ENCODE measurements at regions not wholly inside any gene's neighbourhood (a gene's known extent, or its start where the extent isn't known, plus 50 kb on each side); places are given as distances from the start of the nearest gene placed in this dataset.

- Histone ChIP-seq H2BK20ac (ENCODE audit: low read length) (no peak overlapping the region), H3K79me1 (ENCODE audit: low read depth, low read length) (no peaks in the 10 kb centered on the region), H2BK15ac (ENCODE audit: low read length) (no peak overlapping the region), H3K36me3 (ENCODE audit: control insufficient read depth in 2 of 4, insufficient read depth in 4 of 4, low read length in 3 of 4) (no peaks in the 10 kb centered on the region), H3K14ac (ENCODE audit: insufficient read length) (no peak overlapping the region), H3K4me2 (ENCODE audit: insufficient read depth in 1 of 2, low read depth in 2 of 2, low read length in 2 of 2) (no peak overlapping the region), H3K9ac (replicated peaks in 1 of 4; ENCODE audit: extremely low read depth in 1 of 4, low read depth in 3 of 4, low read length in 3 of 4) (no peak overlapping the region), H4K20me1 (replicated peaks in 1 of 2; ENCODE audit: control insufficient read depth in 1 of 2, insufficient read depth in 2 of 2, low read length in 2 of 2) (no peaks in the 10 kb centered on the region), H3K23ac (ENCODE audit: insufficient read length) (no peak overlapping the region), H3K18ac (ENCODE audit: extremely low read depth, low read length) (no peak overlapping the region), H2AK5ac (ENCODE audit: low read depth, low read length) (no peak overlapping the region), H3K4me1 (replicated peaks in 1 of 4; ENCODE audit: control insufficient read depth in 3 of 4, insufficient read depth in 4 of 4, low read length in 3 of 4) (peaks cover 0 to 5% (median 0%) of the 10 kb centered on the region in 4 experiments; a peak in 1 of 7 replicates), H2BK5ac (ENCODE audit: low read depth, low read length) (no peak overlapping the region), H2AFZ (ENCODE audit: low read length) (no peak overlapping the region), H3K9me3 (ENCODE audit: insufficient read depth in 2 of 2, low read depth in 1 of 2, low read length in 1 of 2) (no peaks in the 10 kb centered on the region), H4K8ac (ENCODE audit: extremely low read depth, insufficient read depth, low read length) (no peak overlapping the region), H3K4ac (replicated peaks; ENCODE audit: insufficient read length, low read depth, low read length) (no peak overlapping the region), H3K56ac (replicated peaks; ENCODE audit: insufficient read length, low read depth, low read length) (no peak overlapping the region), H2BK120ac (replicated peaks; ENCODE audit: low read depth, low read length) (no peak overlapping the region), H3K4me3 (ENCODE audit: extremely low read depth in 1 of 4, insufficient read depth in 2 of 4, low read depth in 3 of 4, low read length in 4 of 4) (no peak overlapping the region), H3K27ac (ENCODE audit: low read depth, low read length) (no peak overlapping the region), H3K79me2 (ENCODE audit: control insufficient read depth in 1 of 2, insufficient read depth in 2 of 2, low read length in 2 of 2) (no peaks in the 10 kb centered on the region), H4K5ac (ENCODE audit: insufficient read length, low read depth, low read length) (no peak overlapping the region), H2BK12ac (ENCODE audit: low read depth, low read length) (no peak overlapping the region), H3K27me3 (replicated peaks in 1 of 4; ENCODE audit: control insufficient read depth in 3 of 4, extremely low read depth in 1 of 4, insufficient read depth in 3 of 4, low read length in 3 of 4) (no peaks in the 10 kb centered on the region), H4K91ac (replicated peaks; ENCODE audit: insufficient read length, low read length) (no peak overlapping the region), H3K23me2 (ENCODE audit: low read depth, low read length) (no peaks in the 10 kb centered on the region)
- no peak for FAIRE-seq
- DNase-seq (ENCODE audit: low read depth in 1 of 2, low spot score in 2 of 2) = no peak
- WGBS, 2 experiments (ENCODE audit: extremely low coverage in 1 of 2, insufficient coverage in 1 of 2, insufficient read length in 1 of 2, insufficient replicate concordance in 2 of 2, low coverage in 1 of 2, low lambda C conversion rate in 2 of 2, missing lambda C conversion rate in 1 of 2) = 90% methylated on average over 1 of the region's 1 CpG; no CpG with 5 or more reads in 1 of the 2 experiments
- CTCF ChIA-PET (ENCODE audit: partially characterized antibody) = interaction anchor here (0.9 kb wide), 1 partner anchor 171 kb away, joined by 3 read pairs; no protein-coding TSS in a partner anchor
- POLR2A ChIA-PET (ENCODE audit: partially characterized antibody) = no interaction called here
- TF ChIP-seq E2F6 (IDR thresholded peaks at IDR 0.05) (no peak), CHD2 (IDR thresholded peaks at IDR 0.05; ENCODE audit: low read length) (no peak), CEBPB (IDR thresholded peaks at IDR 0.05; ENCODE audit: low read depth, low read length) (no peak), RAD21 (IDR thresholded peaks at IDR 0.05 in 1 of 2, conservative IDR thresholded peaks at IDR 0.05 in 1 of 2; ENCODE audit: low read depth in 2 of 2, low read length in 2 of 2) (no peak), KDM1A (IDR thresholded peaks at IDR 0.05; ENCODE audit: borderline replicate concordance, low read length) (no peak), BRCA1 (IDR thresholded peaks at IDR 0.05; ENCODE audit: low read depth, low read length) (no peak), CBX8 (IDR thresholded peaks at IDR 0.05; ENCODE audit: borderline replicate concordance, low read depth, low read length) (no peak), SP4 (IDR thresholded peaks at IDR 0.05; ENCODE audit: low read length) (no peak), JUN (IDR thresholded peaks at IDR 0.05; ENCODE audit: low read depth, low read length) (no peak), MAX (IDR thresholded peaks at IDR 0.05) (no peak), TBP (IDR thresholded peaks at IDR 0.05; ENCODE audit: low read depth, low read length) (no peak), SP2 (IDR thresholded peaks at IDR 0.05; ENCODE audit: low read length) (no peak), KDM4A (IDR thresholded peaks at IDR 0.05; ENCODE audit: low read depth, low read length, severe bottlenecking) (no peak), SIN3A (conservative IDR thresholded peaks at IDR 0.05 in 1 of 2, IDR thresholded peaks at IDR 0.05 in 1 of 2; ENCODE audit: low read depth in 1 of 2, low read length in 2 of 2) (no peak), GTF2F1 (IDR thresholded peaks at IDR 0.05; ENCODE audit: borderline replicate concordance, low read depth, low read length) (no peak)
These were observed 464.7 kb upstream of the C9orf72 start for GRCh38 chr9:28037968-28038367.
